ENCODE measurements at regions not wholly inside any gene's neighbourhood (a gene's known extent, or its start where the extent isn't known, plus 50 kb on each side); places are given as distances from the start of the nearest gene placed in this dataset.

DNA sequence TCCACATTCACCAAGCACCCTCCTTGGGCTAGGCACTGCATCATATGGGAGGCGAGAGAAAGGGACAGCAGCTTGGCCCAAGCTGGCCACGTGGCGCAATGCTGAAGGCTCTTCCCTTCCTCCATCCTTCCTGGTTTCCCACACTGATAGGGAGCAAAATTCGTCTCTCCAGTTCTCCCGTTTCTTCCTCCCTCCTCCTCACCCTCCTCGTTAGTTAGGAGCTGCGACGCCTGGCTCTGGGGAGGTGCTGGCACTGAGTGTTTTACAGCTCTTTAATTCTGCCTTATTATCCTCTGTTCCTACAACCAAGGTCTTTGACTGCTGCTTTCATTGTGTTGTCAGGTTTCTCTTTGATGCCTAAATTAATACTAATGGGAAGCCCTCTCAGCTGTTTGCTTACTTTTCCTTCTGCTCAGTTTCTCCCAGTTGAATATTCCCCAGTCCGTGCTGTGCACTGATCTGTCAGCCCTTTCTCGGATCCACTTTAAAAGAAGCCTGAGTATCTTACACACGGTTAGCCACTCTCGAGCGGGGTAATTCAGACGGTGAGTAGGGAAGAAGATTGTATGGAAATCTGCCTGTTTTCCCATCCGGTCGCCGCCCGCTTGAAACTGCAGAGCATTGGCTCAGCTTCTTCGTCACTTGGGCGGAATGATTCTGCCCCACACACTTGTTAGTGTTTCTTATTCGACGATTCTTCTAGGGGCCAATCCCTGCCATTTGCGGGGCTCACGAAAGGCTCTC is 56.2 kb upstream of the SMYD2 start:
- TF ChIP-seq EZH2 (IDR thresholded peaks at IDR 0.05; ENCODE audit: borderline replicate concordance, low read depth, low read length, severe bottlenecking) (no peak), CTCF (IDR thresholded peaks at IDR 0.05; ENCODE audit: borderline replicate concordance, extremely low read depth, low read length, poor library complexity, severe bottlenecking) (no peak)
- H2AFZ ChIP-seq (ENCODE audit: low read depth, low read length), result no peak overlapping the region

DNA sequence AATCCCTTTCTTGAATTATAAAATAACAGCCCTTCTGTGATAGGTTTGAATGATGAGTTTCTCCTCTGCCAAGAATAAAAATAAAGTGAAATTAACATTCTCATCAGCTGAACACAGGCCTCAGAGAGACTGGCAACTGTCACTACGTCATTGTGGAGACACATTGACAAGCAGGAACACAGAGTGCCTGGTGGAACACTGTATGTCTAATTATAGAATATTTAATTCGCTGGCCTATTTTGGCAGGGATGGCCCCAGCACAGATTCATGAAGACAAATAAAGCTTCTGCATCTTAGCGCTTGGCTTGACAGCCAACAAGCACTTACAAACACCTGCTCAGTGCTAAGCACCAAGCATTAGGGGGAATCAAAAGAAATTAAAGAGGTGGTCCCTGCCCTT is 52.0 kb upstream of the SMYD2 start:
- peaks cover 3% of the 10 kb centered on the region for H3K27me3 ChIP-seq (ENCODE audit: insufficient read depth, low read length, poor library complexity)
- no peak overlapping the region for H3K9ac ChIP-seq (ENCODE audit: low read depth, low read length)
- H3K36me3 ChIP-seq (ENCODE audit: insufficient read depth, low read length), result no peaks in the 10 kb centered on the region
- no peaks in the 10 kb centered on the region for H3K79me2 ChIP-seq (ENCODE audit: insufficient read depth, low read length)
- no peaks in the 10 kb centered on the region for H3K9me3 ChIP-seq (ENCODE audit: insufficient read depth, low read length, severe bottlenecking)
- no peak overlapping the region for H3K4me2 ChIP-seq (ENCODE audit: insufficient read depth, low read length)
- H2AFZ ChIP-seq (ENCODE audit: low read depth, low read length), result no peak overlapping the region
- ATAC-seq (ENCODE audit: insufficient read depth, low read depth), result no peak
- H3K27ac ChIP-seq (ENCODE audit: low read length), result no peak overlapping the region
- H3K4me3 ChIP-seq (ENCODE audit: low read depth in 1 of 2, low read length in 2 of 2), result no peak overlapping the region
- DNase-seq, result no peak
- TF ChIP-seq EZH2 (IDR thresholded peaks at IDR 0.05; ENCODE audit: borderline replicate concordance, low read depth, low read length, severe bottlenecking), result no peak
- TF ChIP-seq CTCF (IDR thresholded peaks at IDR 0.05; ENCODE audit: borderline replicate concordance, extremely low read depth, low read length, poor library complexity, severe bottlenecking), result no peak
- H3K4me1 ChIP-seq (ENCODE audit: insufficient read depth, low read length), result no peaks in the 10 kb centered on the region
- no peaks in the 10 kb centered on the region for H4K20me1 ChIP-seq (ENCODE audit: insufficient read depth, low read length)

More for the DNA sequence above, 56.2 kb upstream of the SMYD2 start:
- no peaks in the 10 kb centered on the region for H4K20me1 ChIP-seq (ENCODE audit: insufficient read depth, low read length)
- no peaks in the 10 kb centered on the region for H3K36me3 ChIP-seq (ENCODE audit: insufficient read depth, low read length)
- no peak overlapping the region for H3K4me3 ChIP-seq (ENCODE audit: low read depth in 1 of 2, low read length in 2 of 2)
- H3K9me3 ChIP-seq (ENCODE audit: insufficient read depth, low read length, severe bottlenecking), result no peaks in the 10 kb centered on the region
- DNase-seq, result no peak
- no peaks in the 10 kb centered on the region for H3K79me2 ChIP-seq (ENCODE audit: insufficient read depth, low read length)
- no peak overlapping the region for H3K9ac ChIP-seq (ENCODE audit: low read depth, low read length)
- no peaks in the 10 kb centered on the region for H3K4me1 ChIP-seq (ENCODE audit: insufficient read depth, low read length)
- H3K4me2 ChIP-seq (ENCODE audit: insufficient read depth, low read length), result no peak overlapping the region
- H3K27me3 ChIP-seq (ENCODE audit: insufficient read depth, low read length, poor library complexity), result peaks cover 4% of the 10 kb centered on the region
- no peak for ATAC-seq (ENCODE audit: insufficient read depth, low read depth)
- no peak overlapping the region for H3K27ac ChIP-seq (ENCODE audit: low read length)

DNA sequence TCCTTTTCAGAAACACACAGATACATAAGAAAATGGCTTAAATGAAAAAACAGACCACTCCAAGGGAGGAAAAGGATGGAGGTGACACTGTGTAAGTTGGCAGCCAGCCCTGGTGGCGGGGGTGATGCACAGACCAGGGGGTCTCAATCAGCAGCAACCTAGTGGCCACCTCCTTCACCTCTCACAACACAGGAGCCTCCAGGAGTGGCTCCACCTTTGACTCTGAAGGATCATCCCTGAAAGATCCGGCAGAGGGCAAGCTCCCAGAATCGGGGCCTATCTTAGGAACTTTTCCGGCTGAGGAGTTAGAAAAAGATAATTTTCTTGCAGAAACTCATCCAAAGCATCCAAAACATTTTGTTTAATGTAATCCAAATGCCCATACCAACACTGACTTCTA is 51.2 kb upstream of the SMYD2 start:
- no peak overlapping the region for H3K4me2 ChIP-seq (ENCODE audit: insufficient read depth, low read length)
- H3K9me3 ChIP-seq (ENCODE audit: insufficient read depth, low read length, severe bottlenecking), result no peaks in the 10 kb centered on the region
- no peak overlapping the region for H3K4me3 ChIP-seq (ENCODE audit: low read depth in 1 of 2, low read length in 2 of 2)
- ATAC-seq (ENCODE audit: insufficient read depth, low read depth) (no peak), DNase-seq (no peak)
- no peaks in the 10 kb centered on the region for H3K79me2 ChIP-seq (ENCODE audit: insufficient read depth, low read length)
- H3K4me1 ChIP-seq (ENCODE audit: insufficient read depth, low read length), result no peaks in the 10 kb centered on the region
- no peak overlapping the region for H2AFZ ChIP-seq (ENCODE audit: low read depth, low read length)
- H3K9ac ChIP-seq (ENCODE audit: low read depth, low read length), result no peak overlapping the region
- peaks cover 3% of the 10 kb centered on the region for H3K27me3 ChIP-seq (ENCODE audit: insufficient read depth, low read length, poor library complexity)
- TF ChIP-seq EZH2 (IDR thresholded peaks at IDR 0.05; ENCODE audit: borderline replicate concordance, low read depth, low read length, severe bottlenecking) (no peak), CTCF (IDR thresholded peaks at IDR 0.05; ENCODE audit: borderline replicate concordance, extremely low read depth, low read length, poor library complexity, severe bottlenecking) (no peak)
- H3K36me3 ChIP-seq (ENCODE audit: insufficient read depth, low read length), result no peaks in the 10 kb centered on the region
- H4K20me1 ChIP-seq (ENCODE audit: insufficient read depth, low read length), result no peaks in the 10 kb centered on the region
- H3K27ac ChIP-seq (ENCODE audit: low read length), result no peak overlapping the region

Measured in DND-41 (cell line).